Ascending aorta (tissue), 2 donors: ENCODE measurements at regions not wholly inside any gene's neighbourhood (a gene's known extent, or its start where the extent isn't known, plus 50 kb on each side); places are given as distances from the start of the nearest gene placed in this dataset.
"Not testable (repeated sequence)": the region's sequence is repeated elsewhere in the genome, so short reads cannot be mapped to it uniquely, and the experiment has no call there.

Experiments
- DNase-seq, 2 donors: peaks; one replicate each; pipeline ENCODE4 v3.0.0-alpha.2; 2019; ENCODE audit warnings: low spot score in 2 of 2
- H3K27ac ChIP-seq, 2 donors: fragments of 200-600 bp; sonication (generic); one replicate each; pipeline ENCODE4 v1.5.1; 2016 to 2017; ENCODE audit warnings: mild to moderate bottlenecking in 1 of 2
- H3K27me3 ChIP-seq: fragments of 200-600 bp; sonication (generic); one replicate; pipeline ENCODE4 v1.5.1; 2017
- H3K36me3 ChIP-seq, 2 donors: fragments of 200-600 bp; sonication (generic); one replicate each; pipeline ENCODE4 v1.5.1; 2016
- H3K4me1 ChIP-seq, 2 donors: fragments of 200-600 bp; sonication (generic); one replicate each; pipeline ENCODE4 v1.5.1; 2016 to 2017; ENCODE audit warnings: mild to moderate bottlenecking in 1 of 2
- H3K4me3 ChIP-seq, 2 donors: fragments of 200-600 bp; sonication (generic); one replicate each; pipeline ENCODE4 v1.5.1; 2016 to 2017; ENCODE audit warnings: mild to moderate bottlenecking in 1 of 2
- H3K9me3 ChIP-seq, 2 donors: fragments of 200-600 bp; sonication (generic); one replicate each; pipeline ENCODE4 v1.5.1; 2016
- intact Hi-C: fragments of 100-400 bp; cut with DNase I; formaldehyde crosslinking; loops from one replicate; pipeline ENCODE4 v1.15.1; 2023
- TF ChIP-seq, protein P1 (sequence below), 3 experiments: fragments of 200-600 bp in 2 of 3; fragments of 450-650 bp in 1 of 3; sonication (generic) in 2 of 3; IDR thresholded peaks; one replicate each; pipeline ENCODE4 v1.5.1; 2016 to 2019; ENCODE audit warnings: antibody characterized with exemption in 3 of 3, mild to moderate bottlenecking in 1 of 3, moderate library complexity in 1 of 3

DNA sequence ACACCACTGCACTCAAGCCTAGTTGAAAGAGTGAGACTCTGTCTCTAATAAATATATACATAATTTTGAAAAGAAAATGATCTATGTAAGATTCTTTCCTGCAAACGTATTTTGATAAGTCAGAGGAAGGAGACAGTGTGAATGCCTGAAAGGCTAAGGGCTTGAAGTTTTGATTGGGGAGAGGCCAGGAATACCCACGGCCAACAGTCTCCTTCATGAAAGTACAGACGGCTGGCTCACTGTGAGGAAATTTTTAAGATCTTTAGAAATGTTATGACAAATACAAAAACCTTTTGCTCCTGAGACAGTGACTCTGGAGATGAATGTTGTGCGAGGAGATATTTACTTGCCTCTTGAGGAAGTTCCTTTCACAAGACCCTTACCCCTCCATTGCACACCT lies 111.4 kb upstream of the KLHL13 start:
- Histone ChIP-seq H3K9me3 (no peaks in the 10 kb centered on the region), H3K4me3 (no peak overlapping the region), H3K36me3 (no peaks in the 10 kb centered on the region), H3K27me3 (no peaks in the 10 kb centered on the region), H3K27ac (no peak overlapping the region), H3K4me1 (no peaks in the 10 kb centered on the region)
- TF ChIP-seq, protein P1, sequence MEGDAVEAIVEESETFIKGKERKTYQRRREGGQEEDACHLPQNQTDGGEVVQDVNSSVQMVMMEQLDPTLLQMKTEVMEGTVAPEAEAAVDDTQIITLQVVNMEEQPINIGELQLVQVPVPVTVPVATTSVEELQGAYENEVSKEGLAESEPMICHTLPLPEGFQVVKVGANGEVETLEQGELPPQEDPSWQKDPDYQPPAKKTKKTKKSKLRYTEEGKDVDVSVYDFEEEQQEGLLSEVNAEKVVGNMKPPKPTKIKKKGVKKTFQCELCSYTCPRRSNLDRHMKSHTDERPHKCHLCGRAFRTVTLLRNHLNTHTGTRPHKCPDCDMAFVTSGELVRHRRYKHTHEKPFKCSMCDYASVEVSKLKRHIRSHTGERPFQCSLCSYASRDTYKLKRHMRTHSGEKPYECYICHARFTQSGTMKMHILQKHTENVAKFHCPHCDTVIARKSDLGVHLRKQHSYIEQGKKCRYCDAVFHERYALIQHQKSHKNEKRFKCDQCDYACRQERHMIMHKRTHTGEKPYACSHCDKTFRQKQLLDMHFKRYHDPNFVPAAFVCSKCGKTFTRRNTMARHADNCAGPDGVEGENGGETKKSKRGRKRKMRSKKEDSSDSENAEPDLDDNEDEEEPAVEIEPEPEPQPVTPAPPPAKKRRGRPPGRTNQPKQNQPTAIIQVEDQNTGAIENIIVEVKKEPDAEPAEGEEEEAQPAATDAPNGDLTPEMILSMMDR (IDR thresholded peaks at IDR 0.05) = no peak
- intact Hi-C loops = loop anchor here (10.0 kb wide), 1 partner anchor 113 kb away; the partner anchor contains the start of gene KLHL13
- no peak for DNase-seq

DNA sequence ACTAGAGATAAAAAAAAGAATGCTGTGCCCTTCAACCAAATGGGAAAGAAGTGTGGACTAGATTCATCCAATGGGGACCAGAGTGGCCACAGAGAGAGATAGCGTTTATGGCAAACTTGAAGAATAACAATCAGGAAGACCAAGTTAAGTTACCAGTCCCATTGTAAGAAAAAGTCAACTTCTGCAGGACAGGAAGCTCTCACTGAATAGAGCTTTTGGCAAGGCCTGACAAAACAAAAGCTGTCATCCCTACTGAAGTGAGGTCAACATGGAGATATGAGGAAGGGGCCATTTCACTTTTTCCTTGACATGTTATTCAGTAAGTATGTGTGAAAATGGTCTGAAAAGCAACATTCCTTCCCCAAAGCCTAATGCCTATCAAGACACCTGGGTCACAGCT lies 111.8 kb upstream of the KLHL13 start:
- no peaks in the 10 kb centered on the region for H3K27me3 ChIP-seq
- no peaks in the 10 kb centered on the region for H3K4me1 ChIP-seq
- H3K4me3 ChIP-seq = no peak overlapping the region
- DNase-seq = no peak
- H3K27ac ChIP-seq = no peak overlapping the region
- TF ChIP-seq, protein P1 (IDR thresholded peaks at IDR 0.05) = no peak
- H3K36me3 ChIP-seq = no peaks in the 10 kb centered on the region
- no peaks in the 10 kb centered on the region for H3K9me3 ChIP-seq
- intact Hi-C loops = loop anchor here (10.0 kb wide), 1 partner anchor 114 kb away; the partner anchor contains the start of gene KLHL13

DNA sequence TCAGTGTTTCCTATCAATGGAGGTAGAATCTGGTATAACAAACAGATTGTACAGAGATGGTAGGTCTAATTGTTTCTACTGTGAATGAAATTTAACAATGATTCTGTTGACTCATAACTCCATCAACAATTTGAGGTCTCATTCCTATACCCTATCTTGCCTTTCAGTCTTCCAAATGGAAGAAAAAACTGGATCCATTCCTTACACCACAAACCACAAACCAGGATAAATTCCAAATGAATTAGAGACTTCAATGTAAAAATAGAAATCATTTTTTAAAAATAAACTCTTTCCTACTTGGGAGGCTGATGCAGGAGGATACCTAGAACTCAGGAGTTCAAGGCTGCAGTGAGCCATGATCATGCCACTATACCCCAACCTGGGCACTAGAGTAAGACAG lies 114.4 kb upstream of the WDR44 start:
- no peak overlapping the region for H3K27ac ChIP-seq
- no peaks in the 10 kb centered on the region for H3K36me3 ChIP-seq
- H3K27me3 ChIP-seq = no peaks in the 10 kb centered on the region
- TF ChIP-seq, protein P1 (IDR thresholded peaks at IDR 0.05) = no peak
- no peak for DNase-seq
- H3K9me3 ChIP-seq = no peaks in the 10 kb centered on the region
- no peak overlapping the region for H3K4me3 ChIP-seq
- intact Hi-C loops = no loop called here
- no peaks in the 10 kb centered on the region for H3K4me1 ChIP-seq

DNA sequence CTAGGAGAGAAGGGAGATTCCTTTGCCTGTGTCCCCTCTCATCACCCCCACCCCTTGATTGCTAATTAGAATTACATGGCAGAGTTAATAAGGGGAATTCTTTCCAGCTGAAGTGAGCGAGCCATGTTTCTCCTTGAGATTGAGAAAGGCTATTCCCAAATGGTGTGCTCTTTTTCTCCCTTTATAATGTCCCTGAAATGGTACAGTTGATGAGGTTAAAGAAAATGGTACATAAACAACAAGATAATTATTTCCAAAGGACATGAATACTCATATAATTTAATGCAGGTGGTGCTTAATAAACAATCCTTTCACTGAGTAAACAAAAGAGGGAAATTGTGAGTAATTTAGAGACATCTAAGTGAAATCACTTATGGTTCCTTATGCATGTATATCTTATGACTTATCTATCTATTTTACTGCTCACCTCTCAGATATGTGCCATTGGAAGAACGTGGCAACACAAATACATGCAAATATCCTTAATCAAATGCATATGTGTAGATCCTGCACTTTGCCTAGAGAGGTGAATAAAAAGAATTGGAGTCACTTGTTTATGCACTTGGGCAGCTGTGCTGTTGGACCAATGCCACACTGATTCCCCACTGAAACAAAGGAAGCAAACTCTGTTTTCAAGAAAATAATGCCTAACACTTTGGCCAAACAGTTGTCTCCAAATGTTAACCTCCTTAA lies 106.6 kb upstream of the WDR44 start:
- no peaks in the 10 kb centered on the region for H3K36me3 ChIP-seq
- H3K4me1 ChIP-seq = no peaks in the 10 kb centered on the region
- intact Hi-C loops = no loop called here
- H3K27me3 ChIP-seq = no peaks in the 10 kb centered on the region
- no peak overlapping the region for H3K4me3 ChIP-seq
- no peak for DNase-seq
- no peaks in the 10 kb centered on the region for H3K9me3 ChIP-seq
- TF ChIP-seq, protein P1 (IDR thresholded peaks at IDR 0.05) = no peak
- no peak overlapping the region for H3K27ac ChIP-seq

DNA sequence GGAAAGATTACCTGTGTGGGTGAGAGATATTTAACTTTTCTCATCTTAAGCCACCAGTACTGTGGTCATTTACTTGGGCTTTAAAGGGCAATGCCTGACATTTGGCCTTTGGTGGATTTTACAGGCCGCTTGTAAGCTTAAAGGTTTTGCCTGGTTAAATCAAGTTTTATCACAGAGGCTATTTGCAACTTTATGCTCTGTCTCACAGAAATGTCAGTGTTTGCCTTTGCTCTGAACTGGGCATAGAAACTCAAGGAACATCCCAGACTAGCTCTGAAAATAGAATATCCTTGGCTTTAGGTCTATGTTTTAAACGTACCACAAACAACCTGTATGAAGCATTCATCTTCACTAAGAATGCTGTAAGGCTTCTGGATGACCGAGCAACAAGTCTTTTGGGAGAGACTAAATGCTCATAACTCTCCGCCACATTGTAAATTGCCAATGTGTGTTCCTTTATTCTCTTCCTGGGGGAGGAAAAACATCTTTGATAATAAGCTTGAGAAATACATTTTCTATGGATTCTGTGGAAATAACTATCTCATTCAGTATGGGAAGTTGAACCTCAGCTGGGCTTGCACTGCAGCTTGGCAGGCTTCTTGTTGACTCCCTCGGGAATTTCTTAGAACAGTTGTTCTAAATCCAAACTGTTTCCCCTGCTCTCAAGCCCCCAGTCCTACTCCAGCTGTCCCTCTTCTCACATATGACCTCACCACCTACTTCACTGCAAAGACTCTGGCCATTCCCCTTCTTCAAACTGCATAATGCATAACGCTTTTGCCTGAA lies 105.8 kb upstream of the WDR44 start:
- TF ChIP-seq, protein P1 (IDR thresholded peaks at IDR 0.05) = no peak
- H3K9me3 ChIP-seq = no peaks in the 10 kb centered on the region
- H3K27ac ChIP-seq = no peak overlapping the region
- intact Hi-C loops = no loop called here
- no peaks in the 10 kb centered on the region for H3K27me3 ChIP-seq
- DNase-seq = no peak
- no peak overlapping the region for H3K4me3 ChIP-seq
- no peaks in the 10 kb centered on the region for H3K4me1 ChIP-seq
- no peaks in the 10 kb centered on the region for H3K36me3 ChIP-seq

DNA sequence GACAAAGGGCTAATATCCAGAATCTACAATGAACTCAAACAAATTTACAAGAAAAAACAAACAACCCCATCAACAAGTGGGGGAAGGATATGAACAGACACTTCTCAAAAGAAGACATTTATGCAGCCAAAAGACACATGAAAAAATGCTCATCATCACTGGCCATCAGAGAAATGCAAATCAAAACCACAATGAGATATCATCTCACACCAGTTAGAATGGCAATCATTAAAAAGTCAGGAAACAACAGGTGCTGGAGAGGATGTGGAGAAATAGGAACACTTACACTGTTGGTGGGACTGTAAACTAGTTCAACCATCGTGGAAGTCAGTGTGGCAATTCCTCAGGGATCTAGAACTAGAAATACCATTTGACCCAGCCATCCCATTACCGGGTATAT lies 98.9 kb upstream of the WDR44 start:
- DNase-seq, H3K27me3 ChIP-seq, H3K36me3 ChIP-seq, H3K27ac ChIP-seq, H3K9me3 ChIP-seq, H3K4me1 ChIP-seq, H3K4me3 ChIP-seq, intact Hi-C loops: not testable (repeated sequence)
